H1 (cell line): ENCODE measurements at regions not wholly inside any gene's neighbourhood (a gene's known extent, or its start where the extent isn't known, plus 50 kb on each side); places are given as distances from the start of the nearest gene placed in this dataset.

Source experiments
- CTCF ChIA-PET: fragments of 300-600 bp; sonication (Branson Sonifier 250); formaldehyde crosslinking; loops from one replicate; lab custom pipeline; 2021; ENCODE audit not compliant: partially characterized antibody; lab: Charles Lee
- POLR2A ChIA-PET: fragments of 300-600 bp; sonication (Branson Sonifier 250); formaldehyde crosslinking; loops from one replicate; lab custom pipeline; 2021; ENCODE audit warnings: inconsistent platforms; ENCODE audit not compliant: partially characterized antibody; lab: Charles Lee
- DNase-seq, 2 experiments: peaks; one replicate each; pipeline versions ENCODE4 v3.0.0 to v3.0.0-alpha.2; 2010 to 2022; ENCODE audit warnings: low spot score in 2 of 2, low read depth in 1 of 2, mixed read lengths in 1 of 2
- FAIRE-seq: peaks from 2 replicates; lab custom pipeline; 2011; peaks lifted over from hg19 to GRCh38; lab: Jason Lieb, UNC
- H2AFZ ChIP-seq: 2 replicates; pipeline ENCODE4 v1.8.1; 2012; ENCODE audit warnings: low read length, inconsistent platforms
- H2AK5ac ChIP-seq: 2 replicates; pipeline ENCODE4 v1.6.1; 2013; ENCODE audit warnings: low read depth, low read length
- H2BK120ac ChIP-seq: replicated peaks from 2 replicates; pipeline ENCODE3; 2013; ENCODE audit warnings: low read depth, low read length, inconsistent platforms
- H2BK12ac ChIP-seq: 2 replicates; pipeline ENCODE4 v1.6.1; 2013; ENCODE audit warnings: low read depth, low read length
- H2BK15ac ChIP-seq: 2 replicates; pipeline ENCODE4 v1.6.1; 2013; ENCODE audit warnings: low read length
- H2BK20ac ChIP-seq: 2 replicates; pipeline ENCODE4 v1.6.1; 2013; ENCODE audit warnings: low read length
- H2BK5ac ChIP-seq: 2 replicates; pipeline ENCODE4 v1.6.1; 2013; ENCODE audit warnings: low read depth, low read length
- H3K14ac ChIP-seq: 2 replicates; pipeline ENCODE4 v1.6.1; 2013; ENCODE audit warnings: inconsistent platforms; ENCODE audit not compliant: insufficient read length
- H3K18ac ChIP-seq: 2 replicates; pipeline ENCODE4 v1.6.1; 2013; ENCODE audit warnings: low read length; ENCODE audit errors: extremely low read depth
- H3K23ac ChIP-seq: 2 replicates; pipeline ENCODE4 v1.6.1; 2013; ENCODE audit warnings: inconsistent platforms; ENCODE audit not compliant: insufficient read length
- H3K23me2 ChIP-seq: 2 replicates; pipeline ENCODE4 v1.6.1; 2013; ENCODE audit warnings: low read depth, low read length
- H3K27ac ChIP-seq: 2 replicates; pipeline ENCODE4 v1.6.1; 2011; ENCODE audit warnings: low read depth, low read length, inconsistent platforms
- H3K27me3 ChIP-seq, 4 experiments: replicated peaks in 1 of 4; 1 replicate in 1 of 4; 2 replicates in 3 of 4; pipeline versions ENCODE4 v1.6.1 to v1.8.1; 2011 to 2013; ENCODE audit warnings: low read length in 3 of 4, mild to moderate bottlenecking in 3 of 4, inconsistent platforms in 2 of 4, mixed read lengths in 2 of 4, moderate library complexity in 1 of 4; ENCODE audit not compliant: control insufficient read depth in 3 of 4, insufficient read depth in 3 of 4; ENCODE audit errors: extremely low read depth in 1 of 4
- H3K36me3 ChIP-seq, 4 experiments: 2 replicates each; pipeline versions ENCODE4 v1.6.1 to v1.8.1; 2011 to 2013; ENCODE audit warnings: mild to moderate bottlenecking in 4 of 4, low read length in 3 of 4, moderate library complexity in 2 of 4, control low read depth in 1 of 4, inconsistent platforms in 1 of 4; ENCODE audit not compliant: insufficient read depth in 4 of 4, control insufficient read depth in 2 of 4
- H3K4ac ChIP-seq: replicated peaks from 2 replicates; pipeline ENCODE3; 2013; ENCODE audit warnings: low read length, low read depth, mixed read lengths, inconsistent platforms; ENCODE audit not compliant: insufficient read length
- H3K4me1 ChIP-seq, 4 experiments: replicated peaks in 1 of 4; 1 replicate in 1 of 4; 2 replicates in 3 of 4; pipeline versions ENCODE4 v1.6.1 to v1.8.1; 2011 to 2013; ENCODE audit warnings: low read length in 3 of 4, inconsistent platforms in 2 of 4, mixed read lengths in 1 of 4; ENCODE audit not compliant: insufficient read depth in 4 of 4, control insufficient read depth in 3 of 4
- H3K4me2 ChIP-seq, 2 experiments: 2 replicates each; pipeline versions ENCODE4 v1.6.1 to v1.8.1; 2011 to 2013; ENCODE audit warnings: low read depth in 2 of 2, low read length in 2 of 2, control low read depth in 1 of 2, inconsistent platforms in 1 of 2, mild to moderate bottlenecking in 1 of 2; ENCODE audit not compliant: insufficient read depth in 1 of 2
- H3K4me3 ChIP-seq, 4 experiments: fragments of 200-600, 300-600 bp in 1 of 4; sonication (generic), shearing (Covaris generic), sonication (Bioruptor Twin) in 1 of 4; 2 replicates each; pipeline versions ENCODE4 v1.5.1 to v1.8.1; 2011 to 2016; ENCODE audit warnings: low read length in 4 of 4, low read depth in 3 of 4, control low read depth in 2 of 4, inconsistent platforms in 2 of 4, mild to moderate bottlenecking in 2 of 4, mixed read lengths in 1 of 4, moderate library complexity in 1 of 4; ENCODE audit not compliant: insufficient read depth in 2 of 4; ENCODE audit errors: extremely low read depth in 1 of 4
- H3K56ac ChIP-seq: replicated peaks from 2 replicates; pipeline ENCODE3; 2013; ENCODE audit warnings: low read depth, mild to moderate bottlenecking, mixed read lengths, low read length, inconsistent platforms; ENCODE audit not compliant: insufficient read length
- H3K79me1 ChIP-seq: 2 replicates; pipeline ENCODE4 v1.6.1; 2013; ENCODE audit warnings: low read depth, low read length, control low read depth
- H3K79me2 ChIP-seq, 2 experiments: 2 replicates each; pipeline versions ENCODE4 v1.6.1 to v1.8.1; 2012 to 2013; ENCODE audit warnings: low read length in 2 of 2, mild to moderate bottlenecking in 2 of 2, inconsistent platforms in 1 of 2; ENCODE audit not compliant: insufficient read depth in 2 of 2, control insufficient read depth in 1 of 2
- H3K9ac ChIP-seq, 4 experiments: replicated peaks in 1 of 4; 1 replicate in 1 of 4; 2 replicates in 3 of 4; pipeline versions ENCODE4 v1.6.1 to v1.8.1; 2011 to 2013; ENCODE audit warnings: low read depth in 3 of 4, low read length in 3 of 4, control low read depth in 2 of 4, mild to moderate bottlenecking in 2 of 4, moderate library complexity in 2 of 4, inconsistent platforms in 1 of 4; ENCODE audit errors: extremely low read depth in 1 of 4
- H3K9me3 ChIP-seq, 2 experiments: 2 replicates each; pipeline versions ENCODE4 v1.6.1 to v1.8.1; 2012 to 2013; ENCODE audit warnings: mild to moderate bottlenecking in 2 of 2, moderate library complexity in 2 of 2, control low read depth in 1 of 2, inconsistent platforms in 1 of 2, low read depth in 1 of 2, low read length in 1 of 2, mixed read lengths in 1 of 2; ENCODE audit not compliant: insufficient read depth in 2 of 2
- H4K20me1 ChIP-seq, 2 experiments: replicated peaks in 1 of 2; 2 replicates each; pipeline versions ENCODE3 to v1.8.1; 2011 to 2013; ENCODE audit warnings: inconsistent platforms in 2 of 2, low read length in 2 of 2, mild to moderate bottlenecking in 1 of 2; ENCODE audit not compliant: insufficient read depth in 2 of 2, control insufficient read depth in 1 of 2
- H4K5ac ChIP-seq: 2 replicates; pipeline ENCODE4 v1.6.1; 2013; ENCODE audit warnings: low read length, low read depth, mixed read lengths, inconsistent platforms; ENCODE audit not compliant: insufficient read length
- H4K8ac ChIP-seq: 2 replicates; pipeline ENCODE4 v1.8.0; 2013; ENCODE audit warnings: mild to moderate bottlenecking, moderate library complexity, low read length, inconsistent platforms; ENCODE audit not compliant: insufficient read depth; ENCODE audit errors: extremely low read depth
- H4K91ac ChIP-seq: replicated peaks from 2 replicates; pipeline ENCODE3; 2013; ENCODE audit warnings: low read length, mixed read lengths, inconsistent platforms; ENCODE audit not compliant: insufficient read length
- EP300 ChIP-seq, 2 experiments: IDR thresholded peaks; 1 replicate in 1 of 2; 2 replicates in 1 of 2; pipeline ENCODE4 v1.6.1; 2011 to 2012; ENCODE audit warnings: low read depth in 2 of 2, low read length in 2 of 2, mild to moderate bottlenecking in 2 of 2, borderline replicate concordance in 1 of 2, inconsistent platforms in 1 of 2, moderate library complexity in 1 of 2
- RBBP5 ChIP-seq: IDR thresholded peaks from 2 replicates; pipeline ENCODE4 v1.7.1; 2012; ENCODE audit warnings: low read depth, mild to moderate bottlenecking, inconsistent platforms, low read length, moderate library complexity, borderline replicate concordance
- RXRA ChIP-seq: IDR thresholded peaks from 2 replicates; pipeline ENCODE4 v1.6.1; 2011; ENCODE audit warnings: low read depth, mild to moderate bottlenecking, low read length, moderate library complexity; ENCODE audit not compliant: insufficient read depth
- SRF ChIP-seq: IDR thresholded peaks from 2 replicates; pipeline ENCODE4 v1.6.1; 2011; ENCODE audit warnings: mild to moderate bottlenecking, low read depth, low read length, moderate library complexity
- WGBS, 2 experiments: shearing (Covaris generic) in 1 of 2; methylation state at CpG; one replicate each; pipeline versions ENCODE4 v1.1.6 to v1.1.7; 2013 to 2015; ENCODE audit warnings: low lambda C conversion rate in 2 of 2, mixed read lengths in 2 of 2, inconsistent platforms in 1 of 2, low coverage in 1 of 2, missing lambda C conversion rate in 1 of 2; ENCODE audit not compliant: insufficient replicate concordance in 2 of 2, insufficient coverage in 1 of 2, insufficient read length in 1 of 2; ENCODE audit errors: extremely low coverage in 1 of 2, missing lambda C conversion rate in 1 of 2; 5-methylcytosine and 5-hydroxymethylcytosine counted together
- TF ChIP-seq, protein P1 (sequence below), 3 experiments: IDR thresholded peaks; 1 replicate in 2 of 3; 2 replicates in 1 of 3; pipeline versions ENCODE4 v1.5.1 to v1.6.1; 2011; ENCODE audit warnings: low read length in 3 of 3, mild to moderate bottlenecking in 3 of 3, inconsistent platforms in 2 of 3, low read depth in 1 of 3, moderate library complexity in 1 of 3; ENCODE audit not compliant: insufficient read depth in 1 of 3; ENCODE audit errors: control extremely low read depth in 1 of 3

DNA sequence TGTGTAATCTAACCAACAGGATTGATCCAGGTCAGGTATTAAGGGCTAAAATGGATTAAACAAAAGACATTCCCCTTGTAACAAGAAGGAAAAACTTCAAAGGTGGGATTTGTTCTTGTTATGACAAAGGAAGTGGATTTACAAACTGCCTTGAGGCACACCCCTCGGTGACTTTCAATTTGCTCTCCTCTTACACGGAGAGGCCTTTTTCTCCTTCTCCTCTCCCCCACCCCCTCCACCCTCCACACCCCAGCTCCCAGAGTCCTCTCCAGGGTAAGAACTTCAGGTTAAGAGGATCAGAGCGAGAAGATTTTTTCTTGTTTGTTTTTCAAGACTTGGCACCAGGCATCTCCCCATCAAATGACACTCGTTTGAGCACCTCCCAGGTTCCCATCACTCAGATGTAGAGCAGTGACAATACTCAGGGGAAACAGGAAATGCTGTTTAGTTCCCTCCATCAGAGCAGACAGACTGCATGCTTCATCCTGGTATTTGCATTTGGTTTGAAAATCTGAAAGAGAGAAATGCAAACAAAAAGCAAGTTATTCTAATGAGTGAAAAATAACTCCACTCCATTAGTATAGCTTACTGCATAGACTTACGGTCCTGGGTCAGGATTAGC, 77.6 kb upstream of the TMEM260 start:
- H3K79me2 ChIP-seq: no peaks in the 10 kb centered on the region
- no peak overlapping the region for H2BK15ac ChIP-seq
- peaks cover 0 to 12% (median 6%) of the 10 kb centered on the region in 4 experiments; a peak in 2 of 7 replicates for H3K4me1 ChIP-seq
- CTCF ChIA-PET: interaction anchor here (0.8 to 3.8 kb wide), 2 partner anchors 11 to 51 kb away, joined by 3 to 18 read pairs; no protein-coding TSS in a partner anchor
- H3K9ac ChIP-seq: no peak overlapping the region
- H3K36me3 ChIP-seq: no peaks in the 10 kb centered on the region
- H3K23ac ChIP-seq: no peak overlapping the region
- H3K4ac ChIP-seq: no peak overlapping the region
- H3K14ac ChIP-seq: no peak overlapping the region
- 51% methylated on average over 5 of the region's 5 CpGs; no CpG with 5 or more reads in 1 of the 2 experiments for WGBS, 2 experiments
- no peak overlapping the region for H4K8ac ChIP-seq
- H2AFZ ChIP-seq: peak overlapping the region; percentile 1; the same call in 1 of the 2 replicates
- H2AK5ac ChIP-seq: no peak overlapping the region
- H3K9me3 ChIP-seq: no peaks in the 10 kb centered on the region
- H3K23me2 ChIP-seq: no peaks in the 10 kb centered on the region
- H3K56ac ChIP-seq: no peak overlapping the region
- no peak overlapping the region for H4K91ac ChIP-seq
- H3K27me3 ChIP-seq: no peaks in the 10 kb centered on the region
- DNase-seq (no peak), FAIRE-seq (peak; percentile 24)
- POLR2A ChIA-PET: no interaction called here
- H4K20me1 ChIP-seq: no peaks in the 10 kb centered on the region
- no peak overlapping the region for H2BK120ac ChIP-seq
- H3K4me3 ChIP-seq: peak overlapping the region in 1 of 4 experiments; percentile 0; a peak in 1 of 8 replicates
- H3K4me2 ChIP-seq: peak overlapping the region in 1 of 2 experiments; percentile 28; a peak in 1 of 4 replicates
- no peak overlapping the region for H4K5ac ChIP-seq
- H3K79me1 ChIP-seq: 0 out of 2 replicates have a peak, but pooled peaks cover 2% of the 10 kb centered on the region
- no peak overlapping the region for H3K27ac ChIP-seq
- H2BK12ac ChIP-seq: no peak overlapping the region
- H2BK5ac ChIP-seq: no peak overlapping the region
- no peak overlapping the region for H2BK20ac ChIP-seq
- no peak overlapping the region for H3K18ac ChIP-seq
- TF ChIP-seq RXRA (no peak), EP300 (IDR thresholded peaks at IDR 0.05; ENCODE audit: borderline replicate concordance in 1 of 2, low read depth in 2 of 2, low read length in 2 of 2) (no peak), SRF (no peak), RBBP5 (no peak)
- TF ChIP-seq, protein P1, sequence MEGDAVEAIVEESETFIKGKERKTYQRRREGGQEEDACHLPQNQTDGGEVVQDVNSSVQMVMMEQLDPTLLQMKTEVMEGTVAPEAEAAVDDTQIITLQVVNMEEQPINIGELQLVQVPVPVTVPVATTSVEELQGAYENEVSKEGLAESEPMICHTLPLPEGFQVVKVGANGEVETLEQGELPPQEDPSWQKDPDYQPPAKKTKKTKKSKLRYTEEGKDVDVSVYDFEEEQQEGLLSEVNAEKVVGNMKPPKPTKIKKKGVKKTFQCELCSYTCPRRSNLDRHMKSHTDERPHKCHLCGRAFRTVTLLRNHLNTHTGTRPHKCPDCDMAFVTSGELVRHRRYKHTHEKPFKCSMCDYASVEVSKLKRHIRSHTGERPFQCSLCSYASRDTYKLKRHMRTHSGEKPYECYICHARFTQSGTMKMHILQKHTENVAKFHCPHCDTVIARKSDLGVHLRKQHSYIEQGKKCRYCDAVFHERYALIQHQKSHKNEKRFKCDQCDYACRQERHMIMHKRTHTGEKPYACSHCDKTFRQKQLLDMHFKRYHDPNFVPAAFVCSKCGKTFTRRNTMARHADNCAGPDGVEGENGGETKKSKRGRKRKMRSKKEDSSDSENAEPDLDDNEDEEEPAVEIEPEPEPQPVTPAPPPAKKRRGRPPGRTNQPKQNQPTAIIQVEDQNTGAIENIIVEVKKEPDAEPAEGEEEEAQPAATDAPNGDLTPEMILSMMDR (IDR thresholded peaks at IDR 0.05; ENCODE audit: control extremely low read depth in 1 of 3, insufficient read depth in 1 of 3, low read depth in 1 of 3, low read length in 3 of 3): no peak
